ENCODE measurements at regions not wholly inside any gene's neighbourhood (a gene's known extent, or its start where the extent isn't known, plus 50 kb on each side); places are given as distances from the start of the nearest gene placed in this dataset.

- Histone ChIP-seq H3K27ac (no peak overlapping the region), H3K27me3 (ENCODE audit: insufficient read depth, low read depth, severe bottlenecking) (peaks cover 36% of the 10 kb centered on the region), H3K4me3 (ENCODE audit: low read depth, low read length) (no peak overlapping the region), H3K9me3 (ENCODE audit: severe bottlenecking) (no peaks in the 10 kb centered on the region), H3K36me3 (no peaks in the 10 kb centered on the region)
- no peak for TF ChIP-seq CTCF (IDR thresholded peaks at IDR 0.05; ENCODE audit: low read depth, low read length)
- no peak for DNase-seq
These were observed 1209.9 kb downstream of the NSUN3 start for GRCh38 chr3:95272781-95273180.

GRCh38 chr3:95277613-95278012 lies 1214.8 kb downstream of the NSUN3 start:
- Histone ChIP-seq H3K9me3 (ENCODE audit: severe bottlenecking) (no peaks in the 10 kb centered on the region), H3K36me3 (no peaks in the 10 kb centered on the region), H3K27me3 (ENCODE audit: insufficient read depth, low read depth, severe bottlenecking) (peaks cover 23% of the 10 kb centered on the region), H3K4me3 (ENCODE audit: low read depth, low read length) (no peak overlapping the region), H3K27ac (no peak overlapping the region)
- DNase-seq: no peak
- no peak for TF ChIP-seq CTCF (IDR thresholded peaks at IDR 0.05; ENCODE audit: low read depth, low read length)

GRCh38 chr3:95280711-95281352 lies 1218.0 kb downstream of the NSUN3 start:
- no peak for TF ChIP-seq CTCF (IDR thresholded peaks at IDR 0.05; ENCODE audit: low read depth, low read length)
- no peaks in the 10 kb centered on the region for H3K36me3 ChIP-seq
- H3K27ac ChIP-seq: no peak overlapping the region

GRCh38 chr3:95289295-95289694 lies 1226.4 kb downstream of the NSUN3 start:
- no peak overlapping the region for H3K27ac ChIP-seq
- H3K27me3 ChIP-seq (ENCODE audit: insufficient read depth, low read depth, severe bottlenecking): peaks cover 7% of the 10 kb centered on the region
- no peak overlapping the region for H3K4me3 ChIP-seq (ENCODE audit: low read depth, low read length)
- no peak for TF ChIP-seq CTCF (IDR thresholded peaks at IDR 0.05; ENCODE audit: low read depth, low read length)
- H3K9me3 ChIP-seq (ENCODE audit: severe bottlenecking): no peaks in the 10 kb centered on the region
- no peaks in the 10 kb centered on the region for H3K36me3 ChIP-seq
- no peak for DNase-seq

More at GRCh38 chr3:95280711-95281352, 1218.0 kb downstream of the NSUN3 start:
- H3K27me3 ChIP-seq (ENCODE audit: insufficient read depth, low read depth, severe bottlenecking): peaks cover 14% of the 10 kb centered on the region
- no peak overlapping the region for H3K4me3 ChIP-seq (ENCODE audit: low read depth, low read length)
- no peak for DNase-seq
- H3K9me3 ChIP-seq (ENCODE audit: severe bottlenecking): no peaks in the 10 kb centered on the region

- no peak for TF ChIP-seq CTCF (IDR thresholded peaks at IDR 0.05; ENCODE audit: low read depth, low read length)
- Histone ChIP-seq H3K4me3 (ENCODE audit: low read depth, low read length) (no peak overlapping the region), H3K36me3 (no peaks in the 10 kb centered on the region), H3K27me3 (ENCODE audit: insufficient read depth, low read depth, severe bottlenecking) (peaks cover 9% of the 10 kb centered on the region), H3K27ac (no peak overlapping the region), H3K9me3 (ENCODE audit: severe bottlenecking) (no peaks in the 10 kb centered on the region)
- no peak for DNase-seq
These were observed 1234.7 kb downstream of the NSUN3 start for GRCh38 chr3:95297581-95297980.

- Histone ChIP-seq H3K27me3 (ENCODE audit: insufficient read depth, low read depth, severe bottlenecking) (peaks cover 10% of the 10 kb centered on the region), H3K27ac (no peak overlapping the region), H3K4me3 (ENCODE audit: low read depth, low read length) (no peak overlapping the region), H3K9me3 (ENCODE audit: severe bottlenecking) (no peaks in the 10 kb centered on the region), H3K36me3 (no peaks in the 10 kb centered on the region)
- DNase-seq: no peak
- TF ChIP-seq CTCF (IDR thresholded peaks at IDR 0.05; ENCODE audit: low read depth, low read length): no peak
These were observed 1239.2 kb downstream of the NSUN3 start for GRCh38 chr3:95302044-95302443.
